ENCODE measurements at regions not wholly inside any gene's neighbourhood (a gene's known extent, or its start where the extent isn't known, plus 50 kb on each side); places are given as distances from the start of the nearest gene placed in this dataset.

GRCh38 chr2:150404147-150404546 is 83.3 kb downstream of the RND3 start:
- TF ChIP-seq CTCF (IDR thresholded peaks at IDR 0.05) (no peak), POLR2A (IDR thresholded peaks at IDR 0.05) (no peak)
